Omental fat pad (tissue), 3 donors: ENCODE measurements at regions not wholly inside any gene's neighbourhood (a gene's known extent, or its start where the extent isn't known, plus 50 kb on each side); places are given as distances from the start of the nearest gene placed in this dataset.

Experiments used
- ATAC-seq: fragments of 150-250 bp; one replicate; pipeline ENCODE4 v1.9.1; 2016; ENCODE audit warnings: mild to moderate bottlenecking, moderate library complexity; ENCODE audit not compliant: low FRiP score
- DNase-seq: peaks from one replicate; pipeline ENCODE4 v3.0.0-alpha.2; 2019; ENCODE audit warnings: low spot score
- TF ChIP-seq, protein P1 (sequence below), 3 donors: fragments of 450-650 bp; IDR thresholded peaks; one replicate each; pipeline ENCODE4 v1.5.1; 2016 to 2017; ENCODE audit warnings: antibody characterized with exemption in 3 of 3, mild to moderate bottlenecking in 3 of 3, moderate library complexity in 2 of 3

DNA sequence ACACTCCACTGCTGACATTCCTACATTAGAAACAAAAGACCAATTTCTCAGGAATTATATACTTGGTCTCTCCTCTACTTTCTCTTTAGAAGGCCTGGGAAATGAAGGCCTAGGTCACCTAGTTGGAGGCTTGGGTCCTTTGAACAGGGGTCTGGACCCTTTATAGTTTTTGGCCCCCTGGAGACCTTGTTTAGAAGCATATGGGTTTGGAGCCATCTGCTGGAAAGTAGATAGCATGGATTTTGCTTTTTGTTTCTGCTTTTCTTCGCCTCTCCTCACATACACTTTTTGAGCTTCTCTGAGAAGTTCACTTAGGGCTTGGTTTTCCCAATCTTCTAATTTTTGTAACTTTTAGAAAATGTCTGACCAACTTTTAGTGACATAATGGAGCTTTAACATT is 67.1 kb upstream of the CDK20 start:
- DNase-seq: no peak
- TF ChIP-seq, protein P1, sequence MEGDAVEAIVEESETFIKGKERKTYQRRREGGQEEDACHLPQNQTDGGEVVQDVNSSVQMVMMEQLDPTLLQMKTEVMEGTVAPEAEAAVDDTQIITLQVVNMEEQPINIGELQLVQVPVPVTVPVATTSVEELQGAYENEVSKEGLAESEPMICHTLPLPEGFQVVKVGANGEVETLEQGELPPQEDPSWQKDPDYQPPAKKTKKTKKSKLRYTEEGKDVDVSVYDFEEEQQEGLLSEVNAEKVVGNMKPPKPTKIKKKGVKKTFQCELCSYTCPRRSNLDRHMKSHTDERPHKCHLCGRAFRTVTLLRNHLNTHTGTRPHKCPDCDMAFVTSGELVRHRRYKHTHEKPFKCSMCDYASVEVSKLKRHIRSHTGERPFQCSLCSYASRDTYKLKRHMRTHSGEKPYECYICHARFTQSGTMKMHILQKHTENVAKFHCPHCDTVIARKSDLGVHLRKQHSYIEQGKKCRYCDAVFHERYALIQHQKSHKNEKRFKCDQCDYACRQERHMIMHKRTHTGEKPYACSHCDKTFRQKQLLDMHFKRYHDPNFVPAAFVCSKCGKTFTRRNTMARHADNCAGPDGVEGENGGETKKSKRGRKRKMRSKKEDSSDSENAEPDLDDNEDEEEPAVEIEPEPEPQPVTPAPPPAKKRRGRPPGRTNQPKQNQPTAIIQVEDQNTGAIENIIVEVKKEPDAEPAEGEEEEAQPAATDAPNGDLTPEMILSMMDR (IDR thresholded peaks at IDR 0.05): no peak
- ATAC-seq: no peak

DNA sequence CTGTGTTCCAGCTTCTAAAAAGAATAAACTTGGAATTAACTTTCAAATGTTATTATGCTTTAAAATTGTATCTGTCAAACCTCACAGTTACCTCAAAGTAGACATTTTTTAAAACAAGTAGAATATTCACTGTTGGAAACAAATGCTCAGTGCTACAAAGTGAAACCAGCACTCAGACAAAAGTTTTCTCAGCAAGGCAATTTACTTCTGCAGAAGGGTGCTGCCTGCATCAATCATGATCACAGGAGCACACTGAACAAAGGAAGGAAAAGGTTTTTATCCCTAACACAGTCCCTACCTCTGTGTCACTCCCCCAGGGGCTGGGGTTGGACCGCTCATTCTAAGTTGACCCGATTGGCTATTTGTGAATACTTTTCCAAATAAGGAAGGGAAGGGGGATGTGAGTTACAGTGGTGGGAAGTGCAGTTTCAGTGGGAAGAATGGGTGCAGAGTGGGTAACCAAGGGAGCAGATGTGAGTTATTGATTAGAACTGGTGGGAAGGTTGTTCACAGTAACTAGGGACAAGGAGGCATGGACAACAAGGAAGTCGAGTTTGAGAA is 63.0 kb upstream of the CDK20 start:
- TF ChIP-seq, protein P1 (IDR thresholded peaks at IDR 0.05): no peak
- ATAC-seq (no peak), DNase-seq (no peak)

DNA sequence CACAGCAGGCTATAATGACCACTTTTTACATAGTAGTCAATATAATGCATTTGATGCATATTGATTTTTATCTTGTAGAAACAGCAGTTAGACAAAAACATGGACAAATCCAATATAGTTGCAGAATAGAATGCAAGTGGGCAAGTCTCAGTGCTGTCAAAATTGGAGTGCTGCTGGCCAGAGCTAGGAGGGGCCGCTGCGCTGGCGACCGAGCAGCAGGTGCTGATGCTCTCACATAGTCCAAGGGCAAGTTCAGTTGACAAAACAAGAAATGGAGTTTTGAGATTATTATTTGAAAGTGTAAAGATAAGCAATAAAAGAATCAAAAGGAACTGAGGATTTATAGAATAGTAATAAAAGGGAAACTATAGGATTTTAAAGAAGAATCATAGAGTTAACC is 60.6 kb upstream of the CDK20 start:
- DNase-seq (no peak), ATAC-seq (no peak)
- TF ChIP-seq, protein P1 (IDR thresholded peaks at IDR 0.05): no peak

DNA sequence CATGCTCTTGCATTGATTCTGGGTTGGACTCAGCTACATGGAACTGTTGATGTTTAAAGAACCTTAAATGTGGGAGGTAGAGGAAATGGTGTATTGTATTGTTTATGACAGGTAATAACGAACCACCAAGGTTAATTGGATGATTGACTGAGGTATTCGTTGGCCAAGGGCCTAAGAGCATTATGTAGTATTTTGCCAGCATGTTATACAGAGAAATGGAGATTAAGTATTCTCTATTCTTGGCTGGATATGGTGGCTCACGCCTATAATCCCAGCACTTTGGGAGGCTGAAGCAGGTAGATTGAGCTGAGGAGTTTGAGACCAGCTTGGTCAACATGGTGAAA is 59.0 kb upstream of the CDK20 start:
- no peak for DNase-seq
- TF ChIP-seq, protein P1 (IDR thresholded peaks at IDR 0.05): no peak
- ATAC-seq: no peak

DNA sequence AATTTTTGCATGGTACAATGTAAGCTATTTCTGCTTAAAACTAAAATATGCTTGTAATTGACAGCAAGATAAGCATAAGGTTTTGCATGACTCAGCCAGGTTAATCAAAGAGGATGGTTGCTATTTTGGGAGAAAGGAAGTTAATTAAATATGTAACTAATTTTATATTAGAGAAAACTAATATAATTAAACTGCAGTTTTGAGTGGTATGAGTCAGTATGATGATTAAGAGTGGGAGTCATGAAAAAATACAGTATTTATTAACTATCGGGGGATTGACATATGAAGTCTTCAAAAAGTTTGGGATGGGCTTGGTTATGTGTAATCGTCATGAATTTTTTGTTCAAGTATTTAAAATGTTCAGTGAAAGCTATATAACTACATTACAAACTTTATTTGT is 54.0 kb upstream of the CDK20 start:
- ATAC-seq (no peak), DNase-seq (no peak)
- TF ChIP-seq, protein P1 (IDR thresholded peaks at IDR 0.05): no peak

DNA sequence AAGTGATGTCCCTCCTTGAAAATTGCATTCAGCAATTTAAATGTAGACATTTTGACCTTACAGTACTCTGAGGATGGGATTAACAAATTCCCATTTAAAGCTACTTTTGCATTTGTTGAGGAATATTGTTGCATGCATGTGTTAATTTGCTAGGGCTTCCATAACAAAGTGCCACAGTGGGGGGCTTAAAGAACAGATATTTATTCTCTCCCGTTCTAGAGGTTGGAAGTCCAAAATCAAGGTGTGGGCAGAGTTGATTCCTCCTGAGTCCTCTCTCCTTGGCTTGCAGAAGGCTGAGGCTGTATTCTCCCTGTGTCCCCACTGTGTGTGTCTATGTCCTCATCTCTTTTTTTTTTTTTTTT is 51.8 kb upstream of the CDK20 start:
- TF ChIP-seq, protein P1 (IDR thresholded peaks at IDR 0.05): no peak
- ATAC-seq (no peak), DNase-seq (no peak)

DNA sequence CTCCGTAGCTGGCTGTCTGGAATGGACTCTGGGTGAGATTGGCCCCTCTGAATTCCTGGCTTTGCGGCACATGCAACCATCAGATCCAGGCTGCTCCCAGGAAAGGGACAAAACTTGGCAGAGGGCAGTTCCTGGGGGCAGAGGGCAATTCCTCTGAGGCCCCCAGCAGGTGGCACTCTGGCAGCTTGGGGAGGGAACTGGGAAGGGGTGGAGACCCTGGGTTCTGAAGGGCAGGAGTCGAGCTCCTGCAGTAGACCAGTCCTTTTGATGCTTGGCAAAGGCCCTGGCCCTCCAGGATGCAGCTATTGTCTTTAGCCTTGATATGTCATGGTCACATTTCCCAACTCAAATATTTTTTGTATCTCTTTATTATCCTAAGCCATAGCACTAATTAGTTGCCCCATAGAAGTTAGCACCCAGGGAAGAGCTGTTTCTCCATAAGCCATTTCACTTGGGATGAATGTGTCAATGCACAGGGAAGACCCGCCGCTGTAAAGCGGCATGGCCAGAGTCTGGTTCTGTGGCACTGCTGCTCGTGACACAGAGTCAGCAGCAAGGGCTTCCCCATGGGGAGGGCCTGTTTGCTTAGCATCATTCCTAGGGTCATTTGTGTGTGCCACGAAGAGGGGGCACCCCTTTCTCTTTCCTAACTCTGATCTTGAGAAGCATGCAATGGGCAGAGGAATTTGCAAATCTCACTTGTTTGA is 51.2 kb upstream of the CDK20 start:
- TF ChIP-seq, protein P1 (IDR thresholded peaks at IDR 0.05): no peak
- DNase-seq (no peak), ATAC-seq (no peak)
